IPS DF 4.7 (cell line): ENCODE measurements at regions not wholly inside any gene's neighbourhood (a gene's known extent, or its start where the extent isn't known, plus 50 kb on each side); places are given as distances from the start of the nearest gene placed in this dataset.

Experiments
- DNase-seq: peaks from one replicate; pipeline ENCODE4 v3.0.0-alpha.2; 2013; ENCODE audit warnings: low spot score; ENCODE audit errors: extremely low read depth

DNA sequence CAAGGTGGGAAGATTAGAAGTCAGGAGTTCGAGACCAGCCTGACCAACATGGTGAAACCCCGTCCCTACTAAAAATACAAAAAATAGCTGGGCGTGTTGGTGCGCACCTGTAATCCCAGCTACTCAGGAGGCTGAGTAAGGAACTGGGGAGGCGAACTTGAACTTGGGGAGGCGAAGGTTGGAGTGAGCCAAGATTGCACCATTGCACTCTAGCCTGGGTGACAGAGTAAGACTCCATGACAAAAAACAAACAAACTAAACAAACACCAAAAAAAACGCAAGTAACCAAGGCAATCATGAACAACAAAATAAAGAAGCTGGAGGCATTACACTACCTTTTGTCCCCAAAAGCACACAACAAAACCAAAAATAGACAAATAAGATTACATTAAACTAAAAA is 547.3 kb upstream of the GBE1 start:
- no peak for DNase-seq

DNA sequence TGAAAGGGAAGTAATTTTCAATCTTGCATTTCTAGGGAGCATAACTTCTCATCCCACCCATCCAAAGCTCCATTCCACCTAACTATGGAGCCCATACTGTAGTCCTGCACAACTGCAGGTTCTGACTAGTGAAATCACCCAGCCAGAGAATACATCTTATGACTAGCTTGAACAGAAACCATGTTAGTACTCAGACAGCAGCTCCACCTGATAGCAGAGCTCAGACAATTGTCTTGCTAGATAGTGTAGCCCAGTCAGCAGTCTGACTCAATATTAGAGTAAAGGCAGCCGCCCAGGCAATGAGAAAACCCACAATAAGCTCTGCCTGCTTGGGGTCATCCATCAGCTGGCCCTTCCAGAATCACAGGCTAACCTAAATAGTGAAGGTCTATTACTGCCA is 544.7 kb upstream of the GBE1 start:
- no peak for DNase-seq

DNA sequence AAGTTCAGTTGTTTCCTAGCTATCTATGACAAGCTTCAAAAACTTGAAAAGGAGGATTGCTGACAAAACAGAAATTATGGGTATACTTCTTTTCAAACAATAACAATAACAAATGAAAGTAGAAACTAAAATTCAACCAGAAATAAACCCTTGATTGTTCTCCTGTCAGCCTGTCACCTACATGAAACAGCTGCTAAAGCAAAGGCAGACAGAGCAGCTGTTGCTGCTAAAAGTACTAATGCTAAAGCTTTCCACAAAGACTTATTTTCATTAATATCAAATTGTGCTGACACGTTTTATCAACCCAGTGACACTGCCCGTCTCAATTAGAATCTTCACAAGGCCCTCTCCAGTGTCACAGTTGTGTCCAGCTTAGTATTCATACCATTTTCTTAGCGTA is 533.2 kb upstream of the GBE1 start:
- no peak for DNase-seq

DNA sequence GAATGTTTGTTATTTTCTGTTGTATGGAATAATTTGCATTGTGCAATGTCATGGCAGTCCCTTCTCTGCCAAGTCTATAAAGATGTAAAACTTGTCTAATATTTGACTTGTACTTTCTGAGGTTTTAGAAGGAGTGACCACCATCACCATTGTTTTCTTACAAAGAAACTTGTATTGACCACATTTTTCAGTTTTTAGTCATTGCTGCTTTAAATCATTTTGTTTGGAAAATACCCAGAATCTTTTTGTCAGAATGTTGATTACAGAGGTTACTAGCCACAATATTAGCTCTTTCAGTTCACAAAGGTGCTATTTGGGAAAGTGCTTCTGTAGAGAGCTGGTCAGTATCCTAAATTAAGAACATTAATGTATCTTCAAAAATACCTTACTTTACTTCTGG is 532.4 kb upstream of the GBE1 start:
- no peak for DNase-seq

DNA sequence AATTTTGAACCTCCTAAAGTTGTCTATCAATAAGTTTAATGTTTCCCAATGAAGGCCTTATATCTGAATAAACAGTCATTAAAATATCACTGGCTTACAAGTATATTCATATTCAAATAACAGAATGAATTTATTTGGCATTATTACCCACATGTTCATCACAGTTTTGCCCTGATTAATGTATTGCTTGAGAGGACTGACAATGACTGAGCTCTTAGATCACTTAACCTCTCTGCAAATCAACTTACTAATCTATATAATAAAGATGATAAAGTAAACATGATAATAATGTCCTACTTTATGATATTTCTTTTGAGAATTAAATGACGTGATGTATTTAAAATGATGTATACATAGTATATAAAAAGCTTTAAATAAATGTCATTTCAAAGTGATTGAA is 532.0 kb upstream of the GBE1 start:
- DNase-seq, result no peak

DNA sequence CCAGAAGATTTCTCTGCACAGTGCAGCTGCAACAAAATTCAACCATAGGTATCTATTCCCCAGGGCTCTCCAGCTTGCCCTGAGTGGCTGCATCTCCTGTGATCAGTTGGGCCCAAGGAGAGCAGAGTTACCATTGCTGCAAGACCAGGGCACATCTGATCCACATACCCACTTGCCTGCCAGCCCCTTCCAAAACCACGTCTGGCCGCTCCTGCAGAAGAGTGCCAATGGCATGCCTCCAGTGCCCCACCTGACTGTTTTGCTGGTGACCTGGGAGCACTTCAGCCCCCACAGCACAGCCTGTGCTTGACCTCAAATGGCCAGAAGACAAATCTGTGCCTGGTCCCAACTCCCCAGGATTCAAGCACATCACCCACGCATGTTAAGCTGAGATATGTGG is 526.1 kb upstream of the GBE1 start:
- DNase-seq, result no peak

DNA sequence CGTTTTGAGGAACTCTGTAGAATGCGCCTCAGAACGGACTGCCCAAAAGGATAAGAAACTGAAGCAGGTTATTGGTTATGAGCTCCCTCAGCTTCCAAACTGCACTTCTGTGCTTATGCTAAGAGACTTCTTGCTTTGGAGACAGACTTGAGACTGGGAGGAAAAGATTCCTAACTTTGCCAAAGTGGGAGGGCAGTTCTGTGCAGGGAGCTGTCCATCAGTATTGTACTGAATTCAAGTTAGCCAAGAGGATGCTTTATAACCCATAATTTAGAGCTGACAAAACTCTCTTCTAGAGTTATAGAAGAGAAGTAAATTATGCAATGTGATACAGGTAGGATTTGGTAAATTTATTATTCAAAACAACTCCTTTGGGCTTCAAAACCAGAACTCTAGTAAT is 519.8 kb upstream of the GBE1 start:
- no peak for DNase-seq

DNA sequence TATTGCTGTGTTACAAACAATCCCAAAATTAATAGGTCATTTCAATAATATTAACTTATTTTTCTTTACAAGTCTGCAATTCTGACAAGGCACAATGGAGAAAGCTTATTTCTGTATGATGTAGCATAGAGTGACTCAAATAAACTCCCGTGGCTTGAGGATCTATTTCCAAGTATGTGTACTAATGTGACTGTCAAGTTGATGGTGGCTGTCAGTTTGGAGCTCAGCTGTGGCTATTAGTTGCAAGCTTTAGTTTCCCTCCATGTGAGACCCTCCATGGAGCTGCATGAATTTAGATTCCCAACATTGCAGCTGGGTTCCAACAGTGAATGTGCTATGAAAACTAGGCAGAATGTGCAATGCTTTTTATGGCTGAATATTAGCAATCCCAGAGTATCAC is 515.5 kb upstream of the GBE1 start:
- DNase-seq, result no peak

DNA sequence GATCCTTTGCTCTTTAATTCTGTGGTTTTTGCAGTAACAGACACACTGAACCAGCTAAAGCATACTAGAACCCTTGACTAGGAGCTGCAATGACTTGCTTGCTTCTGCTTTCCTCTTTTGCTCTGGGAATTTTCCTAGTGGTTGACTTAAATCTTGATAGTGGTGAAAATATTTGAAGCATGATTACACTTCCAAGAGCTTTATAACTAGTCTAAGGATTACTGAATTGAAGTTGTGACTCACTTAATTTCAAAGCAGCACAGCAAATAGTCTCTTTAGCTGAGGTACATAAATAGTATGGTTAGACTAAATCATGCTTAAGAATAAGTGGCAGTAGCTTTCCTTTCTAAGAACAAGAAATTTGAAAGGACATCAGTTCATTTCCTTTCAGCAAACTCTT is 513.5 kb upstream of the GBE1 start:
- no peak for DNase-seq

DNA sequence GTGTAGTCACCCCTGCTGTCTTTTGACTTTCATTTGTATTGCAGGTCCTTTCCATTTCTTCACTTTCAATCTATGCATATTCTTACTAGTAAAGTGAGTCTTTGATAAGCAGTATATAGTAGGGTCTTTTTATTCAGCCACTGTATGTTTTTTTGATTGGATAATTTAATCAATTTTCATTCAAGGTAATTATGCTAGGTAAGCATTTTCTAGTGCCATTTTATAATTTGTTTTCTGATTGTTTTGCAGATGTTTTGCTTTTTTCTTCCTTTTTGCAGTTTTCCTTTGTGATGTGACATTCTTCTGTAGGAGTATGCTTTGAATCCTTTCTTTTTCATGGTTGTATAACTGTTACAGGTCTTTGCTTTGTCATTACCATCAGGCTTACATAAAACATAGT is 504.3 kb upstream of the GBE1 start:
- DNase-seq, result no peak

DNA sequence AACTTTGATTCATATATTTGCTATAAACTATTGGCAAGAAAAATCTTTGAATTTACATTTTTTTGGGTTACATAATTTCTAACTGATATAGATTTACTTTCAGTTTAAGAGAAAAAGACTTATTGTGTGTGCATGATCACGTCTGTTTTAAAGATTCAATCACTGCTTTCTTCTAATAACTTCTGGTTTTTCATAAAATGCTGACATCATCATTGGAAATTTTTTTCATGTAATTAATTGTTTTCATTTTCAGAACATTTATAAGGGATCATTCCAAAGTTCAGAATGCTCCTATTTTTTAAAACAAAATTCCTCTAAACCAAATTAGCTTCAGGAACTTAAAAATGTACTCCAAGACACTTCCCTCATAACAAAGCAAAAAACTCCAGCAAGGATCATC is 500.7 kb upstream of the GBE1 start:
- no peak for DNase-seq

DNA sequence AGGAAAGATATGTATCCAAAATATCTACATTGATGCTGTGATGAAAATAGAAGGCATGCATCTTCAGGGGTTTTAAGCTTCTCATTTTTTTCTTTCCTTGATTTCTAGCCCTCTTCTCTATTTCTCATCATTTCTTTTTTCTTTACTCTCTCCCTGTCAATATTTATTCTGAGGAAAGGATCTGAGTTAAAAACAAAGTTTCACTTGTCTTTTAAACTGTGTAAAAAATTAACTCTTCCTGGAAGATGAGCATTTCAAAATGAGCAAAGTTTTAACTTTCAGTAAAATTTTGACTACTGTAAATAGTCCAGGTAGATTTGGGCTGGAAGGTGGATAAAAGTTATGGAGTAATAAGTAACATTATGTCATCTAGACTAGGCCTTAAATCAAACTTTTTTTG is 500.2 kb upstream of the GBE1 start:
- no peak for DNase-seq

DNA sequence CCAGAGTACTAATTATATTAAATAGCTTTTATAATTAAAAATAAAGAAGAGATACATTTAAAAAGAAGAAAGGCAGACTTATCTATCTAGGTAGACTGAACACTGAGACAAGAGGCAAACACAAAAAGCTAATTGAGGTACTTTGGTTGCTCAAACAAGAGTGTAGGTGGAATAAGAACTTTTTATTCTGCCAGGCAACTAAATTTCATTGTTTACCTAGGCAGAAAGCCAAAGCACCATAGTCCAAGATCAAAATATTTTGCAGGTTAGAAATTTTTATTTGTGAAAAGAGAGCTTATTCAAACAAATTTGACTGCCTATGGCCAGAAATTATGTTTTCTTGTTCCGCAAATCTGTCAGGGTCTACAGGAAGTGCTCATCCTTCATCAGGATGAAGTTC is 499.6 kb upstream of the GBE1 start:
- no peak for DNase-seq

DNA sequence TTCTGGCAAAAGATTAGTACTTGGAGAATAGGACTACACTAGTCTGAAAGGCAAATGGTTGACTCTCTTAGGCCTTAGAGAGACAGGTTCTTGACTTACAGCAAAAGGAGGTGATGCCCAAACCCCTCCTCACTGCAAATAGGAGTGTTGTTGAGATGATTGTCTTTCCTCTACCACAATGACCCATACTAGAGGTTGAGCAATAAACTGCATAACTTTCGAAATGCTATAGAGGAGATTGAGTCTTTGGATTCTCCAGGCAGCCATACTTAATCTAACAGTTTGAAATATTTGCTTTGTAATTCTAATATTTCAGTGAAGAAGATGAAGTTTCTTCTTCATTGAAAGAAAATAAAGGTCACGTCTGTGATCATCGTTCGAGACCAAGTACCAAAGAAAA is 498.5 kb upstream of the GBE1 start:
- no peak for DNase-seq

DNA sequence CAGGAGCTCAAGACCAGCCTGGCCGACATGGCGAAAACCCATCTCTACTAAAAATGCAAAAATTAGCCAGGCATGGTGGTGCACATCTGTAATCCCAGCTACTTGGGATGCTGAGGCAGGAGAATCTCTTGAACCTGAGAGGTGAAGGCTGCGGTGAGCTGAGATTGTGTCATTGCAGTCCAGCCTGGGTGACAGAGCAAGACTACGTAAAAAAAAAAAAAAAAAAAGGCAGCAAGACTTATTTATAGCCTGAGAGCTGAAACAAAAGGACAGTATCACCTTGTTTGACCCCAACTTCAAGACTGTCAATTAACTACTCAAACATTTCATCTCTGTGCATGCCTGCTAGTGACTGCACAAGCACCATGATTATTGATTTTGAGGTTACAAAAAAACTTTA is 478.9 kb upstream of the GBE1 start:
- DNase-seq, result no peak

DNA sequence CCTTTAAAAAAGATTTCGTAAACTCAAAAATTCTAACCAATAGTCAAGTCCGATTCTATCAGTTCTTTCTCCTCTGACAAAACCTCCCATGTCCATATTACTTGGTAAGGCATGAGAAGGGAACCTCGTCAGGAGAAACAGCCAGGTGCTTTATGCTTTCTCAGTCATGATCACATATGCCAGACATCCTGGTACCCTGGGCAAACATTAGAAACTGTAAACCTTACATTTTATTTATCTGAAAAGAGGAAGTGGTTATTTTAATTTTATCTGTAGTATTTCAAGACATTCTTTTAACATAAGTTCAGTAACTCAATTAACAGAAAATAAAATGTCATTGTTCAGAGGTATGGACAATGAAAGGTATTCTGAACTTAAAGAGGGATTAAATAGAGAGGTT is 474.8 kb upstream of the GBE1 start:
- no peak for DNase-seq

DNA sequence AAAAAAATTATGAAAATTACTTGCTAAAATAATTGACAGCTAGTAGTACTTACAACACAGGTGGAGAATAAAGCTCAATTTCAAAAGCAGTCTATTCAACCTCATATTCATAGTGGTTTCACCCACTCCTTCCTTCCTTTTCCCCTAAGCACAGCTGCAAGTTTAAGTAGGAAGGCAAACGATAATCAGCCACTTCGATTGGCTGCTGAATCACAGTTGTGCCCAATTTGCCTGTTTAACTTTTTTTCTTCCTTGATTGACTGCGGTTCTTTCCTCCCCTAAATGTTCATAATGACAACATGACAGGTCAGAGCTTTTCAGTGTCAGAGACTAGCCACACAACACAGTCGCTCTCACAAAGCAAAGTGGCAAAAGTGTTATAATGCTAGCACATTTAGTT is 468.0 kb upstream of the GBE1 start:
- DNase-seq, result no peak

DNA sequence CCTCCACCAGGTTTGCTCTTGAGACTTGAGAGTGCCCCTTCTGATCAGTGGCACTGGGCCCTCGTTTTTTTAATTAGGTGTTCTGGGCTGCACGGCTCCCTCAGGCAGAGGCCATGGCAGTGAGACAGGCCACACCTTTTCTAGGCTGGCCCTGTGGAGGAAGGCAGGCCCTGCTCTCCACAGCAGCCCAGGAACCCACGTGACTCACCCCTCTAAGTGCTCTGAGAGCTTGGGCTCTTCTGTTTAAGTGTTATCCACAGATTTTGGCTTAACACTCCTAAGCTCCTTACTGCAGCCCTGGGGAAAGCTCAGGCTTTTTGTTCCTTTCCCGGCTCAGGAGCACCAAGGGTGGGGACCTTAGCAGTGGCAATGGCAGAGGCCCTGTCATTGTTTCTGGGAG is 463.2 kb upstream of the GBE1 start:
- DNase-seq, result no peak

DNA sequence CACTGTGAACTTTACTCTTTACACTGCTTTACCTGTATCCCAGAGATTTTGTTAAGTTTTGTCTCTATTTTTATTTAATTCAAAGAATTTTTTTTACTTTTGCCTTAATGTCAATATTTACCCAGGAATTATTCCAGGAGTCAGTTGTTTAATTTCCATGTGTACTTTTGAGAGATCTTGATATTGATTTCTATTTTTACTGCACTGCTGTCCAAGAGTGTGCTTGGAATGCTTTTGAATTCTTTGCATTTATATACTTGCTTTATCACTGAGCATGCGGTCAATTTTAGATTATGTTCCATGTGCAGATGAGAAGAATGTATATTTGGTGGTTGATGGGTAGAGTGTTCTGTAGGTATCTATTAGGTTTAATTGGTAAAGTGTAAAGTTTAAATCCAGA is 461.0 kb upstream of the GBE1 start:
- DNase-seq, result no peak

DNA sequence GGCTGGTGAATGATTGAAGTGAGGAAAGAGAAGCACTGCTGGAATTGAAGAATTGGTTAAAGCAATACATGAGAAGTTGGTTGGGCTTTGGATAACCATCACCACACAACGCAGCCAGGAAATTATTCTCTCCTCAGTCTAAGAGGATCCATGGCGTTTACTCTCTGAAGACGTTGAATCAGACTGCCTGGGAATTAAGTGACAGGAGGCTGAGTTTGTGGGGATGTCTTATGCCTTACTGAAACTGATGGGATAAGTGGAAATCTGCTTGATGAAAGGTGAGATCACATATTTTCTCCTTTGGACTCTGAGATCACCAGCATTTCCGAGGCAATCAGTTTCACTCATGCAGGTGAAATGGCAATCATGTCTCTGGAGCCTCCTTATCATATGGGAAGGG is 456.1 kb upstream of the GBE1 start:
- DNase-seq, result no peak

DNA sequence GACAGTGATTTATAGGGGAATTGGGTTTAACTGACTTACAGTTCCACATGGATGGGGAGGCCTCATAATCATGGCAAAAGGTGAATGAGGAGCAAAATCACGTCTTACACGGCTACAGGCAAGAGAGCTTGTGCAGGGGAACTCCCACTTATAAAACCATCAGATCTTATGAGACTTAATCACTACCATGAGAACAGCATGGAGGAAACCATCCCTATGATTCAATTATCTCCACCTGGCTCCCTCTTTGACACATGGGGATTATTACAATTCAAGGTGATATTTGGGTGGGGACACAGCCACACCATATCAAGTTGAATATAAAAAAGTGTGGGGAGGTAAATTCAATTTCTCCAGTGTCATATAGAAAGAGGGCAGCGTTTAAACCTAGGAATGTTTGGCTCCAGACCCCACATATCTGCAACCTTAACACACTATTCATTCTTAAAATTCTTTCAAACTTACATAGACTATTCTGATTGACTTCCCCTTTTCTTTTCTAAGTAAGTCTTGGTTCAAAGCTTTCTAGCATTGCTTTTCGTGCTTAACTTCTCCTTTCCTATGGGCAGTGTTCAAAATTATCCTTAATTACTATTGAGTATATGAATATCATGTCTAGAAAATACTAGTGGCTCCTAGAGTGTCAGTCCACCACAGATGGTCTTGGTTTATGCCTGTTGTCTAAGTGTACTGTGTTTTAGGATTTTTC is 446.7 kb upstream of the GBE1 start:
- no peak for DNase-seq

DNA sequence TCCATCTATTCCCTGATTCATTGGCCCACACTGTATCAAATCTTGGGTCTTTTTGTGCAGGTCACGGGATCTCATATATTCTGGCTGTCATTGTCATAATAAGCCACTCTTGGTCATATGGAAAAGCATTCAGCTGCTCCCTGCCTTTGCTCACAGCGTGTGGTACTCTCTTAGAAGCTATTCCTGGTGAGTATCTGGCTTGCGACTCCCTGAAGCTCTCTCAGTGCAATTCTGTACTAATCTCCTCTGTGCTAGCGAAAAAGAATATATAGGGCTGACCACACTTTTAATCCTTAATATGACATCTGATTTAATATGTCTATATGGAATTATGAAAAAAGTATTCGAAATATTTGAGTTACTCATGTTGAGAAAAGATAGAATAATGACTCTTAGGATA is 440.8 kb upstream of the GBE1 start:
- DNase-seq, result no peak

DNA sequence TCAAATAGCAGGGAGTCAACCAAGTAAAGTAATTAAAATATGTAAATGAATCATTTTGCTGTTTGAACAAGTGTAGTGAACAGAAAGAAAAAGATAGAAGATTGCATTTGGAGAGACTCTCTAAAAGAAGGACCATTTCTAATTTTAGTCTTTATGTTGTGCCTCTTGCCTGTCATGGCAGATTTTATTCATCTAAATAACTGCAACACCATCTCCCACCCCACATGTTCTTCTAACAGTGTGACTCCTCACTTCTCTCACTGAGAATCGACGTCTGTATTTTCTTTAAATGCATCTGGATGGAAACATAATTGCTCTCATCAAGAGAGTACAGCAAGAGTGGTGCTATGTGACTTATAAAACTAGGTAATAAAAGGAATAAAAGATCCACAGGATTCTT is 439.9 kb upstream of the GBE1 start:
- DNase-seq, result no peak

DNA sequence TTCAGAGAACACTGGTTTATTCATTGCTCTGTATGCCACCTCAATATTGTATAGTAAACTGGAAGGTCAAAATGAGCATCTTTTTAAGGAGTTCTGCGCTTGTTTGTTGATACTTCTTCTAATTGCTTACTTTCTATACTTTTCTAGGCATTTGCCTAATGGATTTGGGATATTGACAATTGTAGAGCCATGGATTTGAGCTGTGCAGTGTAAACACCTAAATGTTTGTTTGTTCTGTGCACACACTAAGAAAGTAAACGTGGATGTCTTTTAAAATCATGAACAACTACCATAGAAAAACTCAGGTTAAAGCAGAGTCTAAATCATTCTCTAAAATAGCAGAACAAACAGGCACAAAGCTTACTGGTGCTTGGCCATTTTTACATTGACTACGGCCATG is 436.6 kb upstream of the GBE1 start:
- DNase-seq, result no peak
